GM23338 (cell line): ENCODE measurements at regions not wholly inside any gene's neighbourhood (a gene's known extent, or its start where the extent isn't known, plus 50 kb on each side); places are given as distances from the start of the nearest gene placed in this dataset.
A peak's percentile ranks its signal among the peaks of the same experiment; 100 is the strongest.

Experiments
- ATAC-seq: fragments of 200-7000 bp; cut with Tn5 transposase; 3 replicates; pipeline ENCODE4 v1.9.1; 2020
- DNase-seq: peaks from one replicate; pipeline ENCODE4 v3.0.0-alpha.2; 2015; ENCODE audit warnings: low spot score
- H2AFZ ChIP-seq: fragments of 200-600 bp; sonication (generic); 2 replicates; pipeline ENCODE4 v1.8.0; 2016; ENCODE audit warnings: antibody characterized with exemption, mild to moderate bottlenecking, moderate library complexity
- H3F3A ChIP-seq: fragments of 200-600 bp; sonication (generic); replicated peaks from 2 replicates; pipeline ENCODE4 v1.8.0; 2017; ENCODE audit warnings: antibody characterized with exemption, mixed run types, low read depth
- H3K27ac ChIP-seq: fragments of 200-600 bp; sonication (generic); 2 replicates; pipeline ENCODE4 v1.6.1; 2016; ENCODE audit warnings: low read depth
- H3K27me3 ChIP-seq: fragments of 200-600 bp; sonication (generic); 2 replicates; pipeline ENCODE4 v1.8.0; 2016; ENCODE audit warnings: mild to moderate bottlenecking, mixed run types, moderate library complexity; ENCODE audit not compliant: insufficient read depth
- H3K36me3 ChIP-seq: fragments of 200-600 bp; sonication (generic); 2 replicates; pipeline ENCODE4 v1.8.0; 2016; ENCODE audit warnings: mild to moderate bottlenecking; ENCODE audit not compliant: insufficient read depth
- H3K4me1 ChIP-seq: fragments of 200-600 bp; sonication (generic); 2 replicates; pipeline ENCODE4 v1.8.0; 2016; ENCODE audit warnings: mild to moderate bottlenecking, moderate library complexity; ENCODE audit not compliant: insufficient read depth
- H3K4me2 ChIP-seq: fragments of 200-600 bp; sonication (generic); 2 replicates; pipeline ENCODE4 v1.7.1; 2017; ENCODE audit warnings: mixed run types
- H3K4me3 ChIP-seq: fragments of 200-600 bp; sonication (generic); 2 replicates; pipeline ENCODE4 v1.6.1; 2016; ENCODE audit warnings: mixed run types
- H3K79me2 ChIP-seq: fragments of 200-600 bp; sonication (generic); replicated peaks from 2 replicates; pipeline ENCODE4 v1.8.0; 2017; ENCODE audit warnings: mild to moderate bottlenecking; ENCODE audit not compliant: insufficient read depth
- H3K9me2 ChIP-seq: fragments of 200-600 bp; sonication (generic); 2 replicates; pipeline ENCODE4 v1.8.0; 2017; ENCODE audit not compliant: insufficient read depth
- H4K20me1 ChIP-seq: fragments of 200-600 bp; sonication (generic); replicated peaks from 2 replicates; pipeline ENCODE4 v1.8.0; 2017; ENCODE audit warnings: mild to moderate bottlenecking; ENCODE audit not compliant: insufficient read depth
- H3K27ac Mint-ChIP-seq: 2 replicates; pipeline ENCODE4 v1.8.0; 2020; ENCODE audit warnings: inconsistent platforms, mild to moderate bottlenecking, moderate library complexity, mixed read lengths
- H3K27me3 Mint-ChIP-seq: 3 replicates; pipeline ENCODE4 v1.8.0; 2022; ENCODE audit warnings: low read depth, mild to moderate bottlenecking, moderate library complexity, mixed read lengths, inconsistent platforms; ENCODE audit not compliant: insufficient read depth, poor library complexity
- H3K36me3 Mint-ChIP-seq: 3 replicates; pipeline ENCODE4 v1.8.0; 2021; ENCODE audit warnings: low read depth, mild to moderate bottlenecking, inconsistent platforms, moderate library complexity, mixed read lengths
- H3K4me1 Mint-ChIP-seq: 3 replicates; pipeline ENCODE4 v1.8.0; 2020; ENCODE audit warnings: mild to moderate bottlenecking, inconsistent platforms, mixed read lengths
- H3K4me3 Mint-ChIP-seq: 3 replicates; pipeline ENCODE4 v1.8.0; 2021; ENCODE audit warnings: moderate library complexity, mild to moderate bottlenecking, inconsistent platforms, mixed read lengths
- H3K9me3 Mint-ChIP-seq: 3 replicates; pipeline ENCODE4 v1.8.0; 2020; ENCODE audit warnings: moderate library complexity, mild to moderate bottlenecking, inconsistent platforms, mixed read lengths
- CREB1 ChIP-seq: fragments of 250-450 bp; sonication (Bioruptor Pico); IDR thresholded peaks from 2 replicates; pipeline ENCODE4 v1.5.0; 2020; ENCODE audit warnings: low read depth, mild to moderate bottlenecking, moderate library complexity
- CTCF ChIP-seq, 2 experiments: fragments of 200-600 bp in 1 of 2; sonication (generic) in 1 of 2; conservative IDR thresholded peaks; 2 replicates each; pipeline versions ENCODE4 v1.5.1 to v1.6.1; 2016 to 2017; ENCODE audit warnings: antibody characterized with exemption in 2 of 2, low read depth in 2 of 2, mild to moderate bottlenecking in 2 of 2, moderate library complexity in 1 of 2
- EZH2phosphoT487 ChIP-seq: fragments of 200-600 bp; sonication (generic); IDR thresholded peaks from one replicate; pipeline ENCODE4 v1.8.1; 2018; ENCODE audit warnings: antibody characterized with exemption; ENCODE audit not compliant: unreplicated experiment
- POLR2AphosphoS5 ChIP-seq: IDR thresholded peaks from 2 replicates; pipeline ENCODE4 v1.6.1; 2016; ENCODE audit warnings: antibody characterized with exemption, low read depth
- STAT1 ChIP-seq: IDR thresholded peaks from one replicate; pipeline ENCODE4 v1.6.1; 2016; ENCODE audit warnings: antibody characterized with exemption; ENCODE audit not compliant: unreplicated experiment
- ZNF114 ChIP-seq: fragments of 250-450 bp; sonication (Bioruptor Pico); IDR thresholded peaks from 2 replicates; pipeline ENCODE4 v1.5.0; 2020; ENCODE audit warnings: mild to moderate bottlenecking, moderate library complexity
- ZNF331 ChIP-seq: fragments of 250-450 bp; sonication (Bioruptor Pico); IDR thresholded peaks from 2 replicates; pipeline ENCODE4 v1.5.0; 2020; ENCODE audit warnings: low read depth, mild to moderate bottlenecking, moderate library complexity
- ZNF462 ChIP-seq: fragments of 250-450 bp; sonication (Bioruptor Pico); IDR thresholded peaks from 2 replicates; pipeline ENCODE4 v1.5.0; 2020; ENCODE audit warnings: mild to moderate bottlenecking, moderate library complexity
- TF ChIP-seq, protein P1 (sequence below): IDR thresholded peaks from 2 replicates; pipeline ENCODE4 v1.6.1; 2016; ENCODE audit warnings: antibody characterized with exemption

- no peak for TF ChIP-seq ZNF114 (CRISPR knock-in tag)
- no peak for TF ChIP-seq EZH2phosphoT487
Observed at GRCh38 chr3:74137790-74138189, 476.7 kb downstream of the CNTN3 start (continued).

- no peaks in the 10 kb centered on the region for H3K36me3 ChIP-seq
- no peaks in the 10 kb centered on the region for H3K27me3 ChIP-seq
- H3K27ac ChIP-seq: no peak overlapping the region
- ATAC-seq (no peak), DNase-seq (no peak)
- no peak overlapping the region for H2AFZ ChIP-seq
- H3K4me1 Mint-ChIP-seq: peaks cover 4% of the 10 kb centered on the region; the same call in 1 of the 3 replicates
- H4K20me1 ChIP-seq: no peaks in the 10 kb centered on the region
- H3K4me1 ChIP-seq: no peaks in the 10 kb centered on the region
- no peaks in the 10 kb centered on the region for H3K79me2 ChIP-seq
- TF ChIP-seq CREB1 (CRISPR knock-in tag): no peak
- TF ChIP-seq, protein P1, sequence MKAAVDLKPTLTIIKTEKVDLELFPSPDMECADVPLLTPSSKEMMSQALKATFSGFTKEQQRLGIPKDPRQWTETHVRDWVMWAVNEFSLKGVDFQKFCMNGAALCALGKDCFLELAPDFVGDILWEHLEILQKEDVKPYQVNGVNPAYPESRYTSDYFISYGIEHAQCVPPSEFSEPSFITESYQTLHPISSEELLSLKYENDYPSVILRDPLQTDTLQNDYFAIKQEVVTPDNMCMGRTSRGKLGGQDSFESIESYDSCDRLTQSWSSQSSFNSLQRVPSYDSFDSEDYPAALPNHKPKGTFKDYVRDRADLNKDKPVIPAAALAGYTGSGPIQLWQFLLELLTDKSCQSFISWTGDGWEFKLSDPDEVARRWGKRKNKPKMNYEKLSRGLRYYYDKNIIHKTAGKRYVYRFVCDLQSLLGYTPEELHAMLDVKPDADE: no peak
- no peaks in the 10 kb centered on the region for H3K27me3 Mint-ChIP-seq
- H3K27ac Mint-ChIP-seq: no peak overlapping the region
- peaks cover 26% of the 10 kb centered on the region for H3K9me2 ChIP-seq
- H3F3A ChIP-seq: no peaks in the 10 kb centered on the region
- H3K9me3 Mint-ChIP-seq: no peaks in the 10 kb centered on the region
- no peak overlapping the region for H3K4me3 ChIP-seq
- H3K4me2 ChIP-seq: no peak overlapping the region
- H3K36me3 Mint-ChIP-seq: no peaks in the 10 kb centered on the region; the same call in 2 of the 3 replicates
- H3K4me3 Mint-ChIP-seq: no peak overlapping the region
Observed at GRCh38 chr3:74135808-74136207, 478.7 kb downstream of the CNTN3 start.

- Histone ChIP-seq H2AFZ (peak overlapping the region; percentile 29; the same call in 1 of the 2 replicates), H3K4me2 (no peak overlapping the region), H3K4me1 (no peaks in the 10 kb centered on the region), H3K4me3 (no peak overlapping the region), H3K9me2 (peaks cover 30% of the 10 kb centered on the region), H3K36me3 (no peaks in the 10 kb centered on the region), H4K20me1 (no peaks in the 10 kb centered on the region), H3K27ac (no peak overlapping the region), H3K79me2 (no peaks in the 10 kb centered on the region), H3K27me3 (no peaks in the 10 kb centered on the region), H3F3A (no peaks in the 10 kb centered on the region)
- DNase-seq (no peak), ATAC-seq (no peak)
- H3K4me1 Mint-ChIP-seq: peaks cover 4% of the 10 kb centered on the region; the same call in 1 of the 3 replicates
- no peak overlapping the region for H3K4me3 Mint-ChIP-seq
- H3K9me3 Mint-ChIP-seq: no peaks in the 10 kb centered on the region
- H3K27ac Mint-ChIP-seq: peak overlapping the region; percentile 57; the same call in 1 of the 2 replicates
- H3K36me3 Mint-ChIP-seq: no peaks in the 10 kb centered on the region; the same call in 2 of the 3 replicates
- no peaks in the 10 kb centered on the region for H3K27me3 Mint-ChIP-seq
- TF ChIP-seq EZH2phosphoT487: no peak
- TF ChIP-seq CTCF (conservative IDR thresholded peaks at IDR 0.05; ENCODE audit: low read depth in 2 of 2): no peak
- TF ChIP-seq STAT1: no peak
- TF ChIP-seq ZNF462 (CRISPR knock-in tag): no peak
- no peak for TF ChIP-seq CREB1 (CRISPR knock-in tag)
- no peak for TF ChIP-seq ZNF331 (CRISPR knock-in tag)
- no peak for TF ChIP-seq POLR2AphosphoS5
Observed at GRCh38 chr3:74134831-74135230, 479.6 kb downstream of the CNTN3 start.
